ENCODE measurements at regions not wholly inside any gene's neighbourhood (a gene's known extent, or its start where the extent isn't known, plus 50 kb on each side); places are given as distances from the start of the nearest gene placed in this dataset.

GRCh38 chr1:58412071-58412580 is 134.4 kb downstream of the OMA1 start:
- H3K9me3 ChIP-seq, result no peaks in the 10 kb centered on the region
- 86 to 93% methylated on average over 4 of the region's 4 CpGs for WGBS, 2 donors
- no peaks in the 10 kb centered on the region for H3K27me3 ChIP-seq
- no peak for DNase-seq
- H3K4me1 ChIP-seq, result no peaks in the 10 kb centered on the region
- no peaks in the 10 kb centered on the region for H3K36me3 ChIP-seq (replicated peaks in 1 of 2; ENCODE audit: insufficient read depth in 1 of 2, low read depth in 2 of 2)
- intact Hi-C loops (cut with DNase I), result no loop called here
- H3K27ac ChIP-seq, result no peak overlapping the region
- TF ChIP-seq POLR2A (IDR thresholded peaks at IDR 0.05) (no peak), CTCF (IDR thresholded peaks at IDR 0.05) (no peak)
- H3K4me3 ChIP-seq, result no peak overlapping the region
- ATAC-seq, result no peak

DNA sequence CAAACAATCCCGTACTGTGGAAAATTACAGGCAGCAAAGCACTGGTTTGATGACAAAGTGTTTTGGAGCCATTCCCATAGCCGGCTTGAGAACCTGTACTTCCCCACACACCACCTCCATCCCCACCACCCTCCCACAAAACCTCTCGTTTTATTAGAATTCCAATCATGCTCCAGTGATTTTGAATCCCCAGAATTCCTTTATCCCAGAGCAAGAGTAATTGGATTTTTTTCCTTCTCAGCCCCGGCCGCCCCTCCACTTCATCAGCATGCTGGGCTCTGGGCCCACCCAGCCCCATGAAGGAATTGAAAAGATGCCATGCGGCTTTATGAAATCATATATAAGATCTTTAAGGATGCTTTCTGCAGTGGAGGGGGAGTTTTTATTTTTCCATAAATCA is 136.6 kb downstream of the OMA1 start:
- no peak for ATAC-seq
- Histone ChIP-seq H3K4me1 (no peaks in the 10 kb centered on the region), H3K4me3 (no peak overlapping the region), H3K36me3 (replicated peaks in 1 of 2; ENCODE audit: insufficient read depth in 1 of 2, low read depth in 2 of 2) (no peaks in the 10 kb centered on the region), H3K27me3 (no peaks in the 10 kb centered on the region), H3K27ac (no peak overlapping the region), H3K9me3 (no peaks in the 10 kb centered on the region)
- 74 to 77% methylated on average over 6 of the region's 6 CpGs for WGBS, 2 donors
- intact Hi-C loops (cut with DNase I), result no loop called here
- DNase-seq, result no peak
- no peak for TF ChIP-seq CTCF (IDR thresholded peaks at IDR 0.05)
- no peak for TF ChIP-seq POLR2A (IDR thresholded peaks at IDR 0.05)

- ATAC-seq (no peak), DNase-seq (no peak)
- no peaks in the 10 kb centered on the region for H3K9me3 ChIP-seq
- H3K27ac ChIP-seq, result no peak overlapping the region
- no peaks in the 10 kb centered on the region for H3K36me3 ChIP-seq (replicated peaks in 1 of 2; ENCODE audit: insufficient read depth in 1 of 2, low read depth in 2 of 2)
- no peaks in the 10 kb centered on the region for H3K4me1 ChIP-seq
- H3K27me3 ChIP-seq, result no peaks in the 10 kb centered on the region
- intact Hi-C loops (cut with DNase I), result no loop called here
- 86 to 90% methylated on average over 6 of the region's 6 CpGs for WGBS, 2 donors
- TF ChIP-seq CTCF (IDR thresholded peaks at IDR 0.05) (no peak), POLR2A (IDR thresholded peaks at IDR 0.05) (no peak)
- H3K4me3 ChIP-seq, result no peak overlapping the region
Observed at GRCh38 chr1:58409336-58409735, 137.2 kb downstream of the OMA1 start.

GRCh38 chr1:58406301-58407071 is 140.0 kb downstream of the OMA1 start:
- Histone ChIP-seq H3K4me3 (no peak overlapping the region), H3K9me3 (no peaks in the 10 kb centered on the region), H3K36me3 (replicated peaks in 1 of 2; ENCODE audit: insufficient read depth in 1 of 2, low read depth in 2 of 2) (no peaks in the 10 kb centered on the region), H3K4me1 (no peaks in the 10 kb centered on the region), H3K27me3 (no peaks in the 10 kb centered on the region), H3K27ac (no peak overlapping the region)
- ATAC-seq, result no peak
- TF ChIP-seq POLR2A (IDR thresholded peaks at IDR 0.05), result no peak
- no peak for TF ChIP-seq CTCF (IDR thresholded peaks at IDR 0.05)
- intact Hi-C loops (cut with DNase I), result no loop called here
- no peak for DNase-seq
- 71% methylated on average over 12 of the region's 12 CpGs for WGBS, 2 donors

DNA sequence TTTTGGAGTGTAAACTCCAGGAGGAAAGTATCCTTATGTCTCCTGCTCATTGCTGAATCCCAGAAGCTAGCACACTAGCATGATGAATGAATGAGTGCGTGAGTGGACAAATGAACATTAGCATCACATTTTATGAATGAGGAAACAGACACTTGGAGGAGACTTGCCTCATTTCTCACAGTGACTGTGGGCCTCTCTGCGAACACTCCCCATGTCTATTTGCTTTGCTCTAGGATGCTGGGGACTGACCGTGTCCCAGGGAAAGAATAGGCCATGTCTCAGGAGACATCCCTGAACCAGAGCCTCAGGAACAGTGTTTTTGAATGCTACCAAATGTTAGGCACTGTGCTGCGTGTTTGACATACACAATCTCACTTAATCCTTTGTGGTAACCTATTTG is 140.9 kb downstream of the OMA1 start:
- no peak overlapping the region for H3K27ac ChIP-seq
- no peak overlapping the region for H3K4me3 ChIP-seq
- H3K27me3 ChIP-seq, result no peaks in the 10 kb centered on the region
- no peaks in the 10 kb centered on the region for H3K36me3 ChIP-seq (replicated peaks in 1 of 2; ENCODE audit: insufficient read depth in 1 of 2, low read depth in 2 of 2)
- H3K4me1 ChIP-seq, result no peaks in the 10 kb centered on the region
- no peak for TF ChIP-seq CTCF (IDR thresholded peaks at IDR 0.05)
- TF ChIP-seq POLR2A (IDR thresholded peaks at IDR 0.05), result no peak
- no peaks in the 10 kb centered on the region for H3K9me3 ChIP-seq
- 94 to 96% methylated on average over 4 of the region's 4 CpGs for WGBS, 2 donors
- DNase-seq, result no peak
- intact Hi-C loops (cut with DNase I), result no loop called here
- ATAC-seq, result no peak

All from body of pancreas (tissue), 4 donors.